Muscle of back (tissue), 3 donors: ENCODE measurements at regions not wholly inside any gene's neighbourhood (a gene's known extent, or its start where the extent isn't known, plus 50 kb on each side); places are given as distances from the start of the nearest gene placed in this dataset.

Experiments used
- DNase-seq, 3 donors: peaks; one replicate each; pipeline versions ENCODE4 v3.0.0 to v3.0.0-alpha.2; 2013

- DNase-seq: no peak
These were observed 368.4 kb upstream of the HS6ST1 start for GRCh38 chr2:128686881-128687555.

- DNase-seq: no peak
These were observed 368.9 kb upstream of the HS6ST1 start for GRCh38 chr2:128687565-128687964.

GRCh38 chr2:128689971-128690370 is 371.3 kb upstream of the HS6ST1 start:
- DNase-seq: no peak

- DNase-seq: no peak
These were observed 371.8 kb upstream of the HS6ST1 start for GRCh38 chr2:128690431-128690830.

GRCh38 chr2:128690869-128691268 is 372.2 kb upstream of the HS6ST1 start:
- DNase-seq: no peak

GRCh38 chr2:128691526-128691925 is 372.9 kb upstream of the HS6ST1 start:
- no peak for DNase-seq

- no peak for DNase-seq
These were observed 374.5 kb upstream of the HS6ST1 start for GRCh38 chr2:128692895-128693742.

GRCh38 chr2:128693743-128694029 is 375.0 kb upstream of the HS6ST1 start:
- DNase-seq: no peak

GRCh38 chr2:128695646-128696220 is 377.1 kb upstream of the HS6ST1 start:
- peak in 1 of 3 donors; percentile 26 for DNase-seq

- DNase-seq: no peak
These were observed 377.8 kb upstream of the HS6ST1 start for GRCh38 chr2:128696421-128696820.

- DNase-seq: no peak
These were observed 382.8 kb upstream of the HS6ST1 start for GRCh38 chr2:128701418-128701817.

GRCh38 chr2:128702616-128703015 is 383.9 kb upstream of the HS6ST1 start:
- no peak for DNase-seq

GRCh38 chr2:128708106-128708816 is 389.6 kb upstream of the HS6ST1 start:
- DNase-seq: no peak

GRCh38 chr2:128710242-128710641 is 391.6 kb upstream of the HS6ST1 start:
- no peak for DNase-seq

GRCh38 chr2:128710729-128711128 is 392.1 kb upstream of the HS6ST1 start:
- no peak for DNase-seq

GRCh38 chr2:128714285-128714684 is 395.6 kb upstream of the HS6ST1 start:
- DNase-seq: no peak

GRCh38 chr2:128714851-128715312 is 396.2 kb upstream of the HS6ST1 start:
- no peak for DNase-seq

- no peak for DNase-seq
These were observed 396.7 kb upstream of the HS6ST1 start for GRCh38 chr2:128715360-128715759.

- DNase-seq: no peak
These were observed 397.6 kb upstream of the HS6ST1 start for GRCh38 chr2:128716299-128716721.

GRCh38 chr2:128717758-128718710 is 399.4 kb upstream of the HS6ST1 start:
- DNase-seq: no peak
